SK-N-SH treated with all-trans-retinoic acid at 6 μM for 48 hours (cell line): ENCODE measurements at regions not wholly inside any gene's neighbourhood (a gene's known extent, or its start where the extent isn't known, plus 50 kb on each side); places are given as distances from the start of the nearest gene placed in this dataset.

Experiments
- ARNTL ChIP-seq: fragments of 450-650 bp; formaldehyde crosslinking; IDR thresholded peaks from 2 replicates; pipeline ENCODE4 v1.5.0; 2020; ENCODE audit warnings: low read depth, mild to moderate bottlenecking, moderate library complexity, borderline replicate concordance
- ISL1 ChIP-seq: fragments of 250-450 bp; sonication (Bioruptor Pico); IDR thresholded peaks from 2 replicates; pipeline ENCODE4 v2.1.2; 2022; ENCODE audit warnings: mild to moderate bottlenecking, moderate library complexity
- OSR1 ChIP-seq: fragments of 250-450 bp; sonication (Bioruptor Pico); IDR thresholded peaks from 2 replicates; pipeline ENCODE4 v1.8.0; 2022; ENCODE audit warnings: moderate library complexity, mild to moderate bottlenecking, inconsistent platforms
- ZFP3 ChIP-seq: fragments of 250-450 bp; sonication (Bioruptor Pico); IDR thresholded peaks from 2 replicates; pipeline ENCODE4 v1.5.0; 2020; ENCODE audit warnings: mild to moderate bottlenecking, moderate library complexity
- TF ChIP-seq, protein P1 (sequence below): fragments of 250-450 bp; sonication (Bioruptor Pico); IDR thresholded peaks from 2 replicates; pipeline ENCODE4 v1.5.0; 2020; ENCODE audit warnings: mild to moderate bottlenecking, moderate library complexity
- TF ChIP-seq, protein P2 (sequence below): fragments of 250-450 bp; sonication (Bioruptor Pico); IDR thresholded peaks from 2 replicates; pipeline ENCODE4 v1.5.1; 2020; ENCODE audit warnings: low read depth, mild to moderate bottlenecking, moderate library complexity
- TF ChIP-seq, protein P3 (sequence below): fragments of 250-450 bp; sonication (Bioruptor Pico); IDR thresholded peaks from 2 replicates; pipeline ENCODE4 v1.5.1; 2021; ENCODE audit warnings: mild to moderate bottlenecking, moderate library complexity

DNA sequence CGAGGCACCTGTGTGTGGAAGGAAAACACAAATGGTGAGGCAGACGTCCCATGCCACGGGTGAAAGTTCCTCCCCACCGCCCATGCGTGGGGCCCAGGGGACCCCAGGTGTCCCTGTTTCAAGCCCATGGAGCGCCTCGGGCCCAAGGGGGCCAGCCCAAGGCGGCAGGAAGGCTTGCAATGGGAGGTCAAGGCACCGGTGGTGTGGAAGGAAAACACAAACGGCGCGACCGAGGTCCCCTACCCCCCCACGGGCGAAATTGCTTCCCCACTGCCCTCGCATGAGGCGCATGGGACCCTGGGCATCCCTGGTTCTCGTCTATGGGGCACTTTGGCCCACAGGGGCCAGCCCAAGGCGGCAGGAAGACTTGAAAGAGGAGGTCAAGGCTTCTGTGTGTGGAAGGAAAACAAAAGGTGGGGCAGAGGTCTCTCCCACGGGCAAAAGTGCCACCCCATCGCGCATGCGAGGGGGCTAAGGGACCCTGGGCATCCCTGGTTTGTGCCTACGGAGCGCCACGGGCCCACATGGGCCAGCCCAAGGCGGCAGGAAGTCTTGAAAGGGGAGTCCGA lies 379.4 kb downstream of the ALG10 start:
- TF ChIP-seq, protein P1, sequence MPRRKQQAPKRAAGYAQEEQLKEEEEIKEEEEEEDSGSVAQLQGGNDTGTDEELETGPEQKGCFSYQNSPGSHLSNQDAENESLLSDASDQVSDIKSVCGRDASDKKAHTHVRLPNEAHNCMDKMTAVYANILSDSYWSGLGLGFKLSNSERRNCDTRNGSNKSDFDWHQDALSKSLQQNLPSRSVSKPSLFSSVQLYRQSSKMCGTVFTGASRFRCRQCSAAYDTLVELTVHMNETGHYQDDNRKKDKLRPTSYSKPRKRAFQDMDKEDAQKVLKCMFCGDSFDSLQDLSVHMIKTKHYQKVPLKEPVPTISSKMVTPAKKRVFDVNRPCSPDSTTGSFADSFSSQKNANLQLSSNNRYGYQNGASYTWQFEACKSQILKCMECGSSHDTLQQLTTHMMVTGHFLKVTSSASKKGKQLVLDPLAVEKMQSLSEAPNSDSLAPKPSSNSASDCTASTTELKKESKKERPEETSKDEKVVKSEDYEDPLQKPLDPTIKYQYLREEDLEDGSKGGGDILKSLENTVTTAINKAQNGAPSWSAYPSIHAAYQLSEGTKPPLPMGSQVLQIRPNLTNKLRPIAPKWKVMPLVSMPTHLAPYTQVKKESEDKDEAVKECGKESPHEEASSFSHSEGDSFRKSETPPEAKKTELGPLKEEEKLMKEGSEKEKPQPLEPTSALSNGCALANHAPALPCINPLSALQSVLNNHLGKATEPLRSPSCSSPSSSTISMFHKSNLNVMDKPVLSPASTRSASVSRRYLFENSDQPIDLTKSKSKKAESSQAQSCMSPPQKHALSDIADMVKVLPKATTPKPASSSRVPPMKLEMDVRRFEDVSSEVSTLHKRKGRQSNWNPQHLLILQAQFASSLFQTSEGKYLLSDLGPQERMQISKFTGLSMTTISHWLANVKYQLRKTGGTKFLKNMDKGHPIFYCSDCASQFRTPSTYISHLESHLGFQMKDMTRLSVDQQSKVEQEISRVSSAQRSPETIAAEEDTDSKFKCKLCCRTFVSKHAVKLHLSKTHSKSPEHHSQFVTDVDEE (CRISPR knock-in tag), result no peak
- TF ChIP-seq, protein P2, sequence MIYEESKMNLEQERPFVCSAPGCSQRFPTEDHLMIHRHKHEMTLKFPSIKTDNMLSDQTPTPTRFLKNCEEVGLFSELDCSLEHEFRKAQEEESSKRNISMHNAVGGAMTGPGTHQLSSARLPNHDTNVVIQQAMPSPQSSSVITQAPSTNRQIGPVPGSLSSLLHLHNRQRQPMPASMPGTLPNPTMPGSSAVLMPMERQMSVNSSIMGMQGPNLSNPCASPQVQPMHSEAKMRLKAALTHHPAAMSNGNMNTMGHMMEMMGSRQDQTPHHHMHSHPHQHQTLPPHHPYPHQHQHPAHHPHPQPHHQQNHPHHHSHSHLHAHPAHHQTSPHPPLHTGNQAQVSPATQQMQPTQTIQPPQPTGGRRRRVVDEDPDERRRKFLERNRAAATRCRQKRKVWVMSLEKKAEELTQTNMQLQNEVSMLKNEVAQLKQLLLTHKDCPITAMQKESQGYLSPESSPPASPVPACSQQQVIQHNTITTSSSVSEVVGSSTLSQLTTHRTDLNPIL (CRISPR knock-in tag), result no peak
- no peak for TF ChIP-seq ZFP3 (CRISPR knock-in tag)
- no peak for TF ChIP-seq ARNTL (CRISPR knock-in tag)
- TF ChIP-seq, protein P3, sequence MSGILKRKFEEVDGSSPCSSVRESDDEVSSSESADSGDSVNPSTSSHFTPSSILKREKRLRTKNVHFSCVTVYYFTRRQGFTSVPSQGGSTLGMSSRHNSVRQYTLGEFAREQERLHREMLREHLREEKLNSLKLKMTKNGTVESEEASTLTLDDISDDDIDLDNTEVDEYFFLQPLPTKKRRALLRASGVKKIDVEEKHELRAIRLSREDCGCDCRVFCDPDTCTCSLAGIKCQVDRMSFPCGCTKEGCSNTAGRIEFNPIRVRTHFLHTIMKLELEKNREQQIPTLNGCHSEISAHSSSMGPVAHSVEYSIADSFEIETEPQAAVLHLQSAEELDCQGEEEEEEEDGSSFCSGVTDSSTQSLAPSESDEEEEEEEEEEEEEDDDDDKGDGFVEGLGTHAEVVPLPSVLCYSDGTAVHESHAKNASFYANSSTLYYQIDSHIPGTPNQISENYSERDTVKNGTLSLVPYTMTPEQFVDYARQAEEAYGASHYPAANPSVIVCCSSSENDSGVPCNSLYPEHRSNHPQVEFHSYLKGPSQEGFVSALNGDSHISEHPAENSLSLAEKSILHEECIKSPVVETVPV (CRISPR knock-in tag), result no peak
- TF ChIP-seq ISL1 (CRISPR knock-in tag), result no peak
- no peak for TF ChIP-seq OSR1 (CRISPR knock-in tag)
